Thyroid gland (tissue), 4 donors: ENCODE measurements at regions not wholly inside any gene's neighbourhood (a gene's known extent, or its start where the extent isn't known, plus 50 kb on each side); places are given as distances from the start of the nearest gene placed in this dataset.

Source experiments
- CTCF ChIP-seq, 6 experiments: fragments of 200-600 bp in 3 of 6; fragments of 450-650 bp in 3 of 6; sonication (generic) in 3 of 6; IDR thresholded peaks; one replicate each; pipeline ENCODE4 v1.5.1; 2016 to 2019; ENCODE audit warnings: antibody characterized with exemption in 6 of 6, mild to moderate bottlenecking in 2 of 6, inconsistent platforms in 1 of 6, moderate library complexity in 1 of 6
- POLR2A ChIP-seq, 2 donors: fragments of 450-650 bp; IDR thresholded peaks; one replicate each; pipeline ENCODE4 v1.6.1; 2017; ENCODE audit warnings: antibody characterized with exemption in 2 of 2, mild to moderate bottlenecking in 2 of 2, moderate library complexity in 1 of 2

- TF ChIP-seq POLR2A (IDR thresholded peaks at IDR 0.05) (no peak), CTCF (IDR thresholded peaks at IDR 0.05) (no peak)
These were observed 433.2 kb upstream of the RGPD4 start for GRCh38 chr2:107393516-107393915.
